HEK293 (cell line): ENCODE measurements at regions not wholly inside any gene's neighbourhood (a gene's known extent, or its start where the extent isn't known, plus 50 kb on each side); places are given as distances from the start of the nearest gene placed in this dataset.
A peak's percentile ranks its signal among the peaks of the same experiment; 100 is the strongest.

ENCODE experiments used
- CTCF ChIA-PET: fragments of 350-600 bp; formaldehyde crosslinking; extraction: SDS; loops from one replicate; lab custom pipeline; 2021; ENCODE audit warnings: antibody characterized with exemption; lab: Yijun Ruan, JAX
- POLR2A ChIA-PET: fragments of 300-600 bp; formaldehyde crosslinking; extraction: SDS; loops from one replicate; lab custom pipeline; 2020; ENCODE audit warnings: antibody characterized with exemption, inconsistent platforms; lab: Yijun Ruan, JAX
- H3K27ac ChIP-seq: fragments of 200-500 bp; sonication (Bioruptor generic); 2 replicates; pipeline ENCODE4 v1.5.1; 2014; ENCODE audit warnings: low read depth, low read length, control low read depth, inconsistent platforms; ENCODE audit errors: extremely low read depth
- H3K36me3 ChIP-seq, 2 experiments: fragments of 200-500 bp in 1 of 2; sonication (Bioruptor generic) in 1 of 2; 1 replicate in 1 of 2; 2 replicates in 1 of 2; pipeline ENCODE4 v1.5.1; 2014 to 2017; ENCODE audit warnings: inconsistent platforms in 2 of 2, low read length in 2 of 2; ENCODE audit not compliant: control insufficient read depth in 2 of 2, insufficient read depth in 1 of 2
- H3K4me1 ChIP-seq: fragments of 200-500 bp; sonication (Bioruptor generic); 2 replicates; pipeline ENCODE4 v1.5.1; 2014; ENCODE audit warnings: mild to moderate bottlenecking, low read length, inconsistent platforms; ENCODE audit not compliant: control insufficient read depth, insufficient read depth
- H3K4me3 ChIP-seq: 2 replicates; pipeline ENCODE4 v1.5.1; 2011; ENCODE audit warnings: low read depth, mild to moderate bottlenecking, control low read depth, low read length, moderate library complexity
- H3K9me3 ChIP-seq: fragments of 200-500 bp; sonication (Bioruptor generic); 2 replicates; pipeline ENCODE4 v1.5.1; 2014; ENCODE audit warnings: low read depth, low read length, inconsistent platforms; ENCODE audit not compliant: control insufficient read depth, insufficient read depth
- MEIS1 ChIP-seq: sonication (generic); formaldehyde crosslinking; IDR thresholded peaks from 2 replicates; pipeline ENCODE4 v1.8.1; 2022; ENCODE audit warnings: missing genetic modification reagents, mild to moderate bottlenecking, borderline replicate concordance
- REPIN1 ChIP-seq: fragments of 450-650 bp; formaldehyde crosslinking; IDR thresholded peaks from 2 replicates; pipeline ENCODE4 v1.5.1; 2017; ENCODE audit warnings: missing biosample characterization, missing genetic modification characterization, low read depth
- SETDB1 ChIP-seq: IDR thresholded peaks from one replicate; pipeline ENCODE4 v1.6.1; 2017; ENCODE audit warnings: mild to moderate bottlenecking, low read length, moderate library complexity, mixed read lengths; ENCODE audit not compliant: insufficient read length
- ZFHX2 ChIP-seq: fragments of 450-650 bp; formaldehyde crosslinking; conservative IDR thresholded peaks from 2 replicates; pipeline ENCODE4 v1.5.1; 2016; ENCODE audit warnings: missing biosample characterization, missing genetic modification characterization
- ZNF140 ChIP-seq: fragments of 450-650 bp; formaldehyde crosslinking; IDR thresholded peaks from 2 replicates; pipeline ENCODE4 v1.5.1; 2016; ENCODE audit warnings: missing biosample characterization, missing genetic modification characterization
- ZNF184 ChIP-seq: fragments of 450-650 bp; IDR thresholded peaks from 2 replicates; pipeline ENCODE4 v1.5.1; 2018; ENCODE audit warnings: missing biosample characterization, mild to moderate bottlenecking, missing genetic modification characterization
- ZNF311 ChIP-seq: fragments of 450-650 bp; formaldehyde crosslinking; IDR thresholded peaks from 2 replicates; pipeline ENCODE4 v1.5.1; 2017; ENCODE audit warnings: missing biosample characterization, missing genetic modification characterization, borderline replicate concordance
- ZNF394 ChIP-seq: fragments of 450-650 bp; formaldehyde crosslinking; IDR thresholded peaks from 2 replicates; pipeline ENCODE4 v1.5.1; 2016; ENCODE audit warnings: missing biosample characterization, missing genetic modification characterization, mild to moderate bottlenecking, moderate library complexity, borderline replicate concordance
- ZNF510 ChIP-seq: fragments of 450-650 bp; formaldehyde crosslinking; IDR thresholded peaks from 2 replicates; pipeline ENCODE4 v1.5.1; 2018; ENCODE audit warnings: mild to moderate bottlenecking, missing genetic modification characterization, missing biosample characterization; ENCODE audit not compliant: insufficient replicate concordance
- ZNF530 ChIP-seq: fragments of 450-650 bp; formaldehyde crosslinking; IDR thresholded peaks from 2 replicates; pipeline ENCODE4 v1.5.1; 2016; ENCODE audit warnings: low read depth, missing biosample characterization, missing genetic modification characterization
- ZNF600 ChIP-seq: fragments of 450-650 bp; formaldehyde crosslinking; IDR thresholded peaks from 2 replicates; pipeline ENCODE4 v1.5.1; 2016; ENCODE audit warnings: missing biosample characterization, missing genetic modification characterization
- TF ChIP-seq, protein P1 (sequence below): IDR thresholded peaks from 2 replicates; pipeline ENCODE4 v1.6.1; 2011; ENCODE audit warnings: mild to moderate bottlenecking, low read depth, low read length, borderline replicate concordance
- TF ChIP-seq, protein P2 (sequence below): fragments of 450-650 bp; formaldehyde crosslinking; IDR thresholded peaks from 2 replicates; pipeline ENCODE4 v1.5.1; 2016; ENCODE audit warnings: missing biosample characterization, missing genetic modification characterization
- TF ChIP-seq, protein P3 (sequence below): fragments of 450-650 bp; formaldehyde crosslinking; IDR thresholded peaks from 2 replicates; pipeline ENCODE4 v1.5.1; 2017; ENCODE audit warnings: missing biosample characterization, mild to moderate bottlenecking, missing genetic modification characterization, moderate library complexity
- TF ChIP-seq, protein P4 (sequence below): fragments of 450-650 bp; formaldehyde crosslinking; IDR thresholded peaks from 2 replicates; pipeline ENCODE4 v1.5.1; 2016; ENCODE audit warnings: missing biosample characterization, missing genetic modification characterization
- TF ChIP-seq, protein P5 (sequence below): fragments of 450-650 bp; formaldehyde crosslinking; IDR thresholded peaks from 2 replicates; pipeline ENCODE4 v1.5.1; 2016; ENCODE audit warnings: missing biosample characterization, missing genetic modification characterization

DNA sequence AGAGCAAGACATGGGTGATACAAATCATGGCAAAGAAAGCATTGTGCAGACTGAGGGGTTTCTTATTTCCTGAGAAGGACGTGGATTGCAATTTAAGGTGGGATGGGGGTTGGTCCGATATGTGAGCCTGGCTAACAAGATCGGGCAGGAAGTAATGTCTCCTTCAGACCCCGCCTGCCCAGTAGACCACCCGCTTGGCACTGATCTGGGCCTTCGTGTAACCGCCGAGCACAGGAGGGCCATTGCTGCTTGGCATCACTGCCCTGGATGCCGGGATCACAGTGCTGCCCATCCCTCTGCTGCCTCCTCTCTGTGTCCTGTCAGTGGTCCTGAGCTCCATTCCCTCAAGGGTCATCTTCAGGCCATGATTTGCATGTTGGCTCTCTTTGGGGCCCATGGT lies 214.6 kb upstream of the ZNF32 start (continued):
- TF ChIP-seq SETDB1, result no peak
- TF ChIP-seq ZNF184 (tag by site-specific recombination), result no peak

DNA sequence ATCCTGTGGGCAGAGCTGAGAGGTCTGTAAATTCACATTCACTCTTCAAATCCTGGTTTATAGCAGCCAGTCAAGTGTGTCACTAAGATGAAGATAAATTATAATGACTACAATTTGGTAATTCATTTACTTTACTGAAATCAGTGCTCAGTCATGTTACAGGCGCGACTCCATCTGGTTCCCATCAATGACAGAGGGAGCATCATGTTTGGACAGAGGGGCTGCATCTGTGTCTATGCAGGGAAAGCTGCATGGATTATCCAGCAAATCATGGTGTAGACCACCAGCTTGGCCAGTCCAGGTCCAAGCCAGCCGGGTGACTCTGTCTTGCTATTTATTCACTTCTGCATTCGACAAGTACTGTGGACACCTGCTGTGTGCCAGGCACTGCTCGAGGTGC lies 214.1 kb upstream of the ZNF32 start:
- Histone ChIP-seq H3K36me3 (no peaks in the 10 kb centered on the region), H3K9me3 (no peaks in the 10 kb centered on the region), H3K4me3 (no peak overlapping the region), H3K27ac (no peak overlapping the region), H3K4me1 (no peaks in the 10 kb centered on the region)
- TF ChIP-seq ZNF140 (tag by site-specific recombination) (no peak), REPIN1 (tag by site-specific recombination) (no peak), MEIS1 (no peak), ZNF510 (no peak), ZNF600 (no peak), ZNF394 (tag by site-specific recombination) (no peak), ZNF530 (tag by site-specific recombination) (no peak), ZNF311 (tag by site-specific recombination) (no peak)
- TF ChIP-seq, protein P1, sequence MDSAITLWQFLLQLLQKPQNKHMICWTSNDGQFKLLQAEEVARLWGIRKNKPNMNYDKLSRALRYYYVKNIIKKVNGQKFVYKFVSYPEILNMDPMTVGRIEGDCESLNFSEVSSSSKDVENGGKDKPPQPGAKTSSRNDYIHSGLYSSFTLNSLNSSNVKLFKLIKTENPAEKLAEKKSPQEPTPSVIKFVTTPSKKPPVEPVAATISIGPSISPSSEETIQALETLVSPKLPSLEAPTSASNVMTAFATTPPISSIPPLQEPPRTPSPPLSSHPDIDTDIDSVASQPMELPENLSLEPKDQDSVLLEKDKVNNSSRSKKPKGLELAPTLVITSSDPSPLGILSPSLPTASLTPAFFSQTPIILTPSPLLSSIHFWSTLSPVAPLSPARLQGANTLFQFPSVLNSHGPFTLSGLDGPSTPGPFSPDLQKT, result no peak
- TF ChIP-seq, protein P2, sequence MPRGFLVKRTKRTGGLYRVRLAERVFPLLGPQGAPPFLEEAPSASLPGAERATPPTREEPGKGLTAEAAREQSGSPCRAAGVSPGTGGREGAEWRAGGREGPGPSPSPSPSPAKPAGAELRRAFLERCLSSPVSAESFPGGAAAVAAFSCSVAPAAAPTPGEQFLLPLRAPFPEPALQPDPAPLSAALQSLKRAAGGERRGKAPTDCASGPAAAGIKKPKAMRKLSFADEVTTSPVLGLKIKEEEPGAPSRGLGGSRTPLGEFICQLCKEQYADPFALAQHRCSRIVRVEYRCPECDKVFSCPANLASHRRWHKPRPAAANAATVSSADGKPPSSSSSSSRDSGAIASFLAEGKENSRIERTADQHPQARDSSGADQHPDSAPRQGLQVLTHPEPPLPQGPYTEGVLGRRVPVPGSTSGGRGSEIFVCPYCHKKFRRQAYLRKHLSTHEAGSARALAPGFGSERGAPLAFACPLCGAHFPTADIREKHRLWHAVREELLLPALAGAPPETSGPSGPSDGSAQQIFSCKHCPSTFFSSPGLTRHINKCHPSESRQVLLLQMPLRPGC (tag by site-specific recombination), result no peak
- ChIA-PET CTCF (interaction anchor here (0.7 kb wide), 1 partner anchor 11 kb away, joined by 3 read pairs; no protein-coding TSS in a partner anchor), POLR2A (no interaction called here)

DNA sequence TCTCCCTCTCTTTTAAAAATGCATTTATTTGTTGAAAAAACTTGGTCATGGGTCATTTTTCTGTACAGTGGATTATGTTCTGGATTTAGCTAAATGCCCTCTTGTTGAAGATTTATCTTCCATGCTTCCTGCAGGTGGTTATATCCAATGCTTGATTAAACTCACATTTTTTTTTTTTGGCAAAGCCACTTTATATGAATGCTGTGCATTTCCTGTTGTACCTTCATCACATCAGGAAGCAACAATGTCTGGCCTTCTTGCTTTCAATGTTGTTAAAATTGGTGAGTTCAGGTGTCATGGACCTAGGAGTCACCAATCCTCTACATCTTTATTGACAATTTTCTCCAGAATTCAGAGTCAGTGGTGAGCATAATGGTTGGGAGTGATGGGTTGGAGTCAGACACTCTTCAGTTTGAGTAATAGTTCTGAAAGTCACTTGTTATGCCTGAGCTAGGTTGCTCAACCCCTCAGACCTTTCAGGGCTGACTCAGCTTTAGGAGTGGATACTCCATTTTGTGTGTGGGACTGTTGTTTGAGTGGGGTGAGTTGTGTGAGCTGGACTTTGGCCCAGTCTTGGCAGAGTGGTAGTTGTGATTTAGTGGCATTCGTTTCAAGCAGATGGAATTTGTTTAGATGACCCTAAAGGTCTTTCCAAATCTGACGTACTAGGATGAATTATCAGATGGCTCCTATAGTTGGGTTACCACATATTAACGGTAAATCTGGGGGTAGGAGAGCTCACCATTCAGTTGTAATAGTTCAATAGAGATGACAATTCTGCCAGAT lies 213.5 kb upstream of the ZNF32 start:
- no peaks in the 10 kb centered on the region for H3K9me3 ChIP-seq
- ChIA-PET POLR2A (interaction anchor here (0.7 kb wide), 1 partner anchor 115 kb away, joined by 4 read pairs; no protein-coding TSS in a partner anchor), CTCF (interaction anchor here (0.7 to 1.4 kb wide), 2 partner anchors 12 to 172 kb away, joined by 3 to 5 read pairs; no protein-coding TSS in a partner anchor)
- H3K4me3 ChIP-seq, result no peak overlapping the region
- H3K36me3 ChIP-seq, result no peaks in the 10 kb centered on the region
- 0 out of 2 replicates have a peak, but pooled peaks cover 3% of the 10 kb centered on the region for H3K4me1 ChIP-seq
- H3K27ac ChIP-seq, result no peak overlapping the region
- TF ChIP-seq REPIN1 (tag by site-specific recombination), result no peak
- TF ChIP-seq, protein P3, sequence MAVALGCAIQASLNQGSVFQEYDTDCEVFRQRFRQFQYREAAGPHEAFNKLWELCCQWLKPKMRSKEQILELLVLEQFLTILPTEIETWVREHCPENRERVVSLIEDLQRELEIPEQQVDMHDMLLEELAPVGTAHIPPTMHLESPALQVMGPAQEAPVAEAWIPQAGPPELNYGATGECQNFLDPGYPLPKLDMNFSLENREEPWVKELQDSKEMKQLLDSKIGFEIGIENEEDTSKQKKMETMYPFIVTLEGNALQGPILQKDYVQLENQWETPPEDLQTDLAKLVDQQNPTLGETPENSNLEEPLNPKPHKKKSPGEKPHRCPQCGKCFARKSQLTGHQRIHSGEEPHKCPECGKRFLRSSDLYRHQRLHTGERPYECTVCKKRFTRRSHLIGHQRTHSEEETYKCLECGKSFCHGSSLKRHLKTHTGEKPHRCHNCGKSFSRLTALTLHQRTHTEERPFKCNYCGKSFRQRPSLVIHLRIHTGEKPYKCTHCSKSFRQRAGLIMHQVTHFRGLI (tag by site-specific recombination), result no peak
- TF ChIP-seq, protein P4, sequence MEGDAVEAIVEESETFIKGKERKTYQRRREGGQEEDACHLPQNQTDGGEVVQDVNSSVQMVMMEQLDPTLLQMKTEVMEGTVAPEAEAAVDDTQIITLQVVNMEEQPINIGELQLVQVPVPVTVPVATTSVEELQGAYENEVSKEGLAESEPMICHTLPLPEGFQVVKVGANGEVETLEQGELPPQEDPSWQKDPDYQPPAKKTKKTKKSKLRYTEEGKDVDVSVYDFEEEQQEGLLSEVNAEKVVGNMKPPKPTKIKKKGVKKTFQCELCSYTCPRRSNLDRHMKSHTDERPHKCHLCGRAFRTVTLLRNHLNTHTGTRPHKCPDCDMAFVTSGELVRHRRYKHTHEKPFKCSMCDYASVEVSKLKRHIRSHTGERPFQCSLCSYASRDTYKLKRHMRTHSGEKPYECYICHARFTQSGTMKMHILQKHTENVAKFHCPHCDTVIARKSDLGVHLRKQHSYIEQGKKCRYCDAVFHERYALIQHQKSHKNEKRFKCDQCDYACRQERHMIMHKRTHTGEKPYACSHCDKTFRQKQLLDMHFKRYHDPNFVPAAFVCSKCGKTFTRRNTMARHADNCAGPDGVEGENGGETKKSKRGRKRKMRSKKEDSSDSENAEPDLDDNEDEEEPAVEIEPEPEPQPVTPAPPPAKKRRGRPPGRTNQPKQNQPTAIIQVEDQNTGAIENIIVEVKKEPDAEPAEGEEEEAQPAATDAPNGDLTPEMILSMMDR, result no peak
- TF ChIP-seq ZFHX2, result 0 out of 2 replicates have a peak, but pooled peaks have one; percentile 24
- TF ChIP-seq, protein P5, sequence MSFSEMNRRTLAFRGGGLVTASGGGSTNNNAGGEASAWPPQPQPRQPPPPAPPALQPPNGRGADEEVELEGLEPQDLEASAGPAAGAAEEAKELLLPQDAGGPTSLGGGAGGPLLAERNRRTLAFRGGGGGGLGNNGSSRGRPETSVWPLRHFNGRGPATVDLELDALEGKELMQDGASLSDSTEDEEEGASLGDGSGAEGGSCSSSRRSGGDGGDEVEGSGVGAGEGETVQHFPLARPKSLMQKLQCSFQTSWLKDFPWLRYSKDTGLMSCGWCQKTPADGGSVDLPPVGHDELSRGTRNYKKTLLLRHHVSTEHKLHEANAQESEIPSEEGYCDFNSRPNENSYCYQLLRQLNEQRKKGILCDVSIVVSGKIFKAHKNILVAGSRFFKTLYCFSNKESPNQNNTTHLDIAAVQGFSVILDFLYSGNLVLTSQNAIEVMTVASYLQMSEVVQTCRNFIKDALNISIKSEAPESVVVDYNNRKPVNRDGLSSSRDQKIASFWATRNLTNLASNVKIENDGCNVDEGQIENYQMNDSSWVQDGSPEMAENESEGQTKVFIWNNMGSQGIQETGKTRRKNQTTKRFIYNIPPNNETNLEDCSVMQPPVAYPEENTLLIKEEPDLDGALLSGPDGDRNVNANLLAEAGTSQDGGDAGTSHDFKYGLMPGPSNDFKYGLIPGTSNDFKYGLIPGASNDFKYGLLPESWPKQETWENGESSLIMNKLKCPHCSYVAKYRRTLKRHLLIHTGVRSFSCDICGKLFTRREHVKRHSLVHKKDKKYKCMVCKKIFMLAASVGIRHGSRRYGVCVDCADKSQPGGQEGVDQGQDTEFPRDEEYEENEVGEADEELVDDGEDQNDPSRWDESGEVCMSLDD (tag by site-specific recombination), result no peak
